PC-3 (cell line): ENCODE measurements at regions not wholly inside any gene's neighbourhood (a gene's known extent, or its start where the extent isn't known, plus 50 kb on each side); places are given as distances from the start of the nearest gene placed in this dataset.
A peak's percentile ranks its signal among the peaks of the same experiment; 100 is the strongest.

Experiments used
- ATAC-seq: fragments of 200-7000 bp; cut with Tn5 transposase; 2 replicates; pipeline ENCODE4 v1.9.1; 2020; ENCODE audit warnings: mild to moderate bottlenecking, moderate library complexity
- BruUV-seq: library from RNA; stranded (reverse); fragments of 400-500 nt; replicated peaks from 2 replicates; lab custom pipeline; 2021; lab: Mats Ljungman, UMichigan
- CTCF ChIA-PET: fragments of 300-600 bp; sonication (Branson Sonifier 250); formaldehyde crosslinking; loops from one replicate; lab custom pipeline; 2022; ENCODE audit warnings: antibody characterized with exemption; lab: Charles Lee
- POLR2A ChIA-PET: fragments of 300-600 bp; sonication (Branson Sonifier 250); formaldehyde crosslinking; loops from one replicate; lab custom pipeline; 2022; ENCODE audit warnings: antibody characterized with exemption; ENCODE audit not compliant: unreplicated experiment; lab: Charles Lee
- DNase-seq: peaks from one replicate; pipeline ENCODE4 v3.0.0-alpha.2; 2015
- H2AFZ ChIP-seq: fragments of 300-600 bp; sonication (generic); 2 replicates; pipeline ENCODE4 v1.6.0; 2016; ENCODE audit warnings: antibody characterized with exemption, low read length
- H3F3A ChIP-seq: fragments of 300-600 bp; sonication (generic); one replicate; pipeline ENCODE4 v1.6.0; 2017; ENCODE audit warnings: antibody characterized with exemption, low read length, control low read depth, mild to moderate bottlenecking; ENCODE audit not compliant: unreplicated experiment
- H3K27ac ChIP-seq: fragments of 300-600 bp; sonication (generic); 2 replicates; pipeline ENCODE4 v1.5.1; 2016; ENCODE audit warnings: mild to moderate bottlenecking, low read length
- H3K27me3 ChIP-seq: fragments of 300-600 bp; sonication (generic); 2 replicates; pipeline ENCODE4 v1.6.1; 2016; ENCODE audit warnings: low read length, mixed read lengths
- H3K36me3 ChIP-seq: fragments of 300-600 bp; sonication (generic); 2 replicates; pipeline ENCODE4 v1.6.1; 2016; ENCODE audit warnings: low read depth, mixed run types, low read length, mixed read lengths
- H3K4me1 ChIP-seq: fragments of 300-600 bp; sonication (generic); 2 replicates; pipeline ENCODE4 v1.5.1; 2016; ENCODE audit warnings: low read length; ENCODE audit not compliant: insufficient read depth
- H3K4me2 ChIP-seq: fragments of 300-600 bp; sonication (generic); 2 replicates; pipeline ENCODE4 v1.6.0; 2016; ENCODE audit warnings: low read length
- H3K4me3 ChIP-seq: fragments of 300-600 bp; sonication (generic); 2 replicates; pipeline ENCODE4 v1.5.1; 2016; ENCODE audit warnings: mild to moderate bottlenecking, low read length, mixed read lengths
- H3K79me2 ChIP-seq: fragments of 300-600 bp; sonication (generic); 2 replicates; pipeline ENCODE4 v1.6.1; 2017; ENCODE audit warnings: low read length, mixed read lengths
- H3K9ac ChIP-seq: fragments of 300-600 bp; sonication (generic); 2 replicates; pipeline ENCODE4 v1.6.0; 2016; ENCODE audit warnings: mild to moderate bottlenecking, low read length
- H3K9me2 ChIP-seq: fragments of 300-600 bp; sonication (generic); replicated peaks from 2 replicates; pipeline ENCODE4 v1.6.1; 2016; ENCODE audit warnings: mixed run types, low read length, mixed read lengths
- H3K9me3 ChIP-seq: fragments of 300-600 bp; sonication (generic); 2 replicates; pipeline ENCODE4 v1.6.1; 2016; ENCODE audit warnings: low read length, mixed read lengths
- H4K20me1 ChIP-seq: fragments of 300-600 bp; sonication (generic); 2 replicates; pipeline ENCODE4 v1.6.1; 2016; ENCODE audit warnings: low read length, mixed read lengths
- CTCF ChIP-seq: fragments of 300-600 bp; sonication (generic); conservative IDR thresholded peaks from 2 replicates; pipeline ENCODE4 v1.5.1; 2017; ENCODE audit warnings: antibody characterized with exemption, low read depth, mild to moderate bottlenecking, low read length
- EZH2 ChIP-seq: fragments of 300-600 bp; sonication (generic); IDR thresholded peaks from one replicate; pipeline ENCODE4 v1.6.1; 2017; ENCODE audit warnings: antibody characterized with exemption, mild to moderate bottlenecking, low read length; ENCODE audit not compliant: unreplicated experiment
- EZH2phosphoT487 ChIP-seq: fragments of 300-600 bp; sonication (generic); IDR thresholded peaks from 2 replicates; pipeline ENCODE4 v1.6.1; 2018; ENCODE audit warnings: mild to moderate bottlenecking, antibody characterized with exemption, low read length, borderline replicate concordance
- intact Hi-C: fragments of 100-400 bp; cut with micrococcal nuclease; formaldehyde crosslinking; loops from 2 replicates; pipeline ENCODE4 v1.9.0; 2023

- no TSS peak for BruUV-seq
- H3K27me3 ChIP-seq = peaks cover 77% of the 10 kb centered on the region
- DNase-seq (no peak), ATAC-seq (no peak)
- POLR2A ChIA-PET = no interaction called here
- H3K36me3 ChIP-seq = no peaks in the 10 kb centered on the region
- H4K20me1 ChIP-seq = no peaks in the 10 kb centered on the region
- H3K27ac ChIP-seq = no peak overlapping the region
- no peaks in the 10 kb centered on the region for H3K79me2 ChIP-seq
- intact Hi-C loops = loop anchor here (5.0 kb wide), 1 partner anchor 397 kb away; no protein-coding TSS in a partner anchor
- H3K4me3 ChIP-seq = no peak overlapping the region
- no peaks in the 10 kb centered on the region for H3K9me2 ChIP-seq
- no peak overlapping the region for H3K4me2 ChIP-seq
- H3K9ac ChIP-seq = no peak overlapping the region
- H3F3A ChIP-seq = no peaks in the 10 kb centered on the region
- CTCF ChIA-PET = interaction anchor here (0.8 kb wide), 1 partner anchor 398 kb away, joined by 4 read pairs; no protein-coding TSS in a partner anchor
- no peak overlapping the region for H2AFZ ChIP-seq
- no peaks in the 10 kb centered on the region for H3K9me3 ChIP-seq
- no peaks in the 10 kb centered on the region for H3K4me1 ChIP-seq
- TF ChIP-seq CTCF (peak; percentile 36; the same call in 1 of the 2 replicates), EZH2phosphoT487 (no peak)
These were observed 143.6 kb upstream of the OTX2 start for GRCh38 chr14:56953884-56954283.

- H3K27ac ChIP-seq = no peak overlapping the region
- H3K9ac ChIP-seq = no peak overlapping the region
- no peaks in the 10 kb centered on the region for H3F3A ChIP-seq
- intact Hi-C loops = loop anchor here (5.0 kb wide), 1 partner anchor 396 kb away; no protein-coding TSS in a partner anchor
- no peaks in the 10 kb centered on the region for H3K4me1 ChIP-seq
- H4K20me1 ChIP-seq = no peaks in the 10 kb centered on the region
- H3K9me3 ChIP-seq = no peaks in the 10 kb centered on the region
- ChIA-PET POLR2A (no interaction called here), CTCF (interaction anchor here (0.5 to 0.8 kb wide), 2 partner anchors 397 to 428 kb away, joined by 3 to 4 read pairs; no protein-coding TSS in a partner anchor)
- TF ChIP-seq CTCF = no peak
- no peak for TF ChIP-seq EZH2phosphoT487
- TF ChIP-seq EZH2 = no peak
- no peaks in the 10 kb centered on the region for H3K36me3 ChIP-seq
- no peak overlapping the region for H2AFZ ChIP-seq
- H3K9me2 ChIP-seq = no peaks in the 10 kb centered on the region
- no peak overlapping the region for H3K4me2 ChIP-seq
- H3K27me3 ChIP-seq = peaks cover 75% of the 10 kb centered on the region
- no peak for ATAC-seq
- no peak for DNase-seq
- no peaks in the 10 kb centered on the region for H3K79me2 ChIP-seq
- no peak overlapping the region for H3K4me3 ChIP-seq
- BruUV-seq = no TSS peak
These were observed 142.6 kb upstream of the OTX2 start for GRCh38 chr14:56952766-56953473.

GRCh38 chr14:56949828-56950227, 139.5 kb upstream of the OTX2 start:
- intact Hi-C loops = loop anchor here (5.0 kb wide), 1 partner anchor 393 kb away; no protein-coding TSS in a partner anchor
- H3K36me3 ChIP-seq = no peaks in the 10 kb centered on the region
- no peak overlapping the region for H3K4me3 ChIP-seq
- ChIA-PET POLR2A (no interaction called here), CTCF (no interaction called here)
- H2AFZ ChIP-seq = no peak overlapping the region
- H3K27ac ChIP-seq = no peak overlapping the region
- H3F3A ChIP-seq = no peaks in the 10 kb centered on the region
- H3K9ac ChIP-seq = no peak overlapping the region
- H4K20me1 ChIP-seq = no peaks in the 10 kb centered on the region
- no peaks in the 10 kb centered on the region for H3K9me2 ChIP-seq
- no peak for TF ChIP-seq EZH2
- TF ChIP-seq CTCF = no peak
- H3K4me2 ChIP-seq = no peak overlapping the region
- no peak for DNase-seq
- no peaks in the 10 kb centered on the region for H3K4me1 ChIP-seq
- BruUV-seq = no TSS peak
- H3K79me2 ChIP-seq = no peaks in the 10 kb centered on the region
- no peak for ATAC-seq
- peaks cover 70% of the 10 kb centered on the region for H3K27me3 ChIP-seq
- H3K9me3 ChIP-seq = no peaks in the 10 kb centered on the region
